Colonic mucosa (tissue), 4 donors: ENCODE measurements at regions not wholly inside any gene's neighbourhood (a gene's known extent, or its start where the extent isn't known, plus 50 kb on each side); places are given as distances from the start of the nearest gene placed in this dataset.

Source experiments
- DNase-seq: peaks from one replicate; pipeline ENCODE4 v3.0.0-alpha.2; 2020
- H3K27ac ChIP-seq: fragments of 200-600 bp; one replicate; pipeline ENCODE4 v1.8.0; 2021
- H3K27me3 ChIP-seq: fragments of 200-600 bp; one replicate; pipeline ENCODE4 v1.8.0; 2021
- H3K36me3 ChIP-seq: fragments of 200-600 bp; one replicate; pipeline ENCODE4 v1.8.0; 2021
- H3K4me1 ChIP-seq: fragments of 200-600 bp; one replicate; pipeline ENCODE4 v1.8.0; 2021; ENCODE audit warnings: mild to moderate bottlenecking
- H3K4me3 ChIP-seq: fragments of 200-600 bp; one replicate; pipeline ENCODE4 v1.8.0; 2021
- H3K9ac ChIP-seq, 2 donors: one replicate each; pipeline ENCODE4 v1.7.0; 2013; ENCODE audit warnings: control low read depth in 2 of 2, low read depth in 2 of 2, low read length in 2 of 2
- H3K9me3 ChIP-seq: fragments of 200-600 bp; one replicate; pipeline ENCODE4 v1.8.0; 2021
- CTCF ChIP-seq: fragments of 200-600 bp; IDR thresholded peaks from one replicate; pipeline ENCODE4 v1.8.0; 2022; ENCODE audit warnings: antibody characterized with exemption, mild to moderate bottlenecking
- intact Hi-C: fragments of 100-400 bp; cut with DNase I; formaldehyde crosslinking; loops from one replicate; pipeline ENCODE4 v1.14.1; 2022
- donor health status: healthy.
- donor health status: DM: no; HTN: no; CAD: no.
- donor health status: DM: no; HTN: no; CAD: no.

- TF ChIP-seq CTCF, result no peak
- Histone ChIP-seq H3K4me1 (no peaks in the 10 kb centered on the region), H3K9ac (no peak overlapping the region), H3K27ac (no peak overlapping the region), H3K27me3 (no peaks in the 10 kb centered on the region), H3K9me3 (no peaks in the 10 kb centered on the region), H3K36me3 (no peaks in the 10 kb centered on the region), H3K4me3 (no peak overlapping the region)
- intact Hi-C loops, result no loop called here
- DNase-seq, result no peak
These were observed 575.5 kb upstream of the KCNMB2 start for GRCh38 chr3:177960722-177961121.

GRCh38 chr3:177961784-177962183 is 574.5 kb upstream of the KCNMB2 start:
- H3K4me1 ChIP-seq, result no peaks in the 10 kb centered on the region
- TF ChIP-seq CTCF, result no peak
- intact Hi-C loops, result no loop called here
- no peaks in the 10 kb centered on the region for H3K9me3 ChIP-seq
- no peaks in the 10 kb centered on the region for H3K36me3 ChIP-seq
- H3K9ac ChIP-seq, result no peak overlapping the region
- no peaks in the 10 kb centered on the region for H3K27me3 ChIP-seq
- DNase-seq, result no peak
- H3K27ac ChIP-seq, result no peak overlapping the region
- H3K4me3 ChIP-seq, result no peak overlapping the region

- H3K9me3 ChIP-seq, result no peaks in the 10 kb centered on the region
- DNase-seq, result no peak
- H3K27me3 ChIP-seq, result no peaks in the 10 kb centered on the region
- H3K36me3 ChIP-seq, result no peaks in the 10 kb centered on the region
- no peaks in the 10 kb centered on the region for H3K4me1 ChIP-seq
- intact Hi-C loops, result no loop called here
- H3K4me3 ChIP-seq, result no peak overlapping the region
- no peak overlapping the region for H3K27ac ChIP-seq
- no peak overlapping the region for H3K9ac ChIP-seq
- TF ChIP-seq CTCF, result no peak
These were observed 569.7 kb upstream of the KCNMB2 start for GRCh38 chr3:177966493-177966892.

GRCh38 chr3:177968891-177969290 is 567.3 kb upstream of the KCNMB2 start:
- intact Hi-C loops, result no loop called here
- Histone ChIP-seq H3K9me3 (no peaks in the 10 kb centered on the region), H3K4me1 (no peaks in the 10 kb centered on the region), H3K9ac (no peak overlapping the region), H3K36me3 (no peaks in the 10 kb centered on the region), H3K27me3 (no peaks in the 10 kb centered on the region), H3K27ac (no peak overlapping the region), H3K4me3 (no peak overlapping the region)
- no peak for DNase-seq
- TF ChIP-seq CTCF, result no peak

GRCh38 chr3:177973241-177973840 is 562.9 kb upstream of the KCNMB2 start:
- Histone ChIP-seq H3K36me3 (no peaks in the 10 kb centered on the region), H3K9me3 (no peaks in the 10 kb centered on the region), H3K27ac (no peak overlapping the region), H3K9ac (no peak overlapping the region), H3K27me3 (no peaks in the 10 kb centered on the region), H3K4me3 (no peak overlapping the region), H3K4me1 (no peaks in the 10 kb centered on the region)
- intact Hi-C loops, result no loop called here
- no peak for TF ChIP-seq CTCF
- no peak for DNase-seq

- TF ChIP-seq CTCF, result no peak
- no peaks in the 10 kb centered on the region for H3K36me3 ChIP-seq
- H3K4me1 ChIP-seq, result no peaks in the 10 kb centered on the region
- no peaks in the 10 kb centered on the region for H3K9me3 ChIP-seq
- no peak for DNase-seq
- intact Hi-C loops, result no loop called here
- H3K9ac ChIP-seq, result no peak overlapping the region
- H3K27me3 ChIP-seq, result no peaks in the 10 kb centered on the region
- H3K4me3 ChIP-seq, result no peak overlapping the region
- no peak overlapping the region for H3K27ac ChIP-seq
These were observed 560.0 kb upstream of the KCNMB2 start for GRCh38 chr3:177976241-177976640.
